ENCODE measurements at regions not wholly inside any gene's neighbourhood (a gene's known extent, or its start where the extent isn't known, plus 50 kb on each side); places are given as distances from the start of the nearest gene placed in this dataset.

DNA sequence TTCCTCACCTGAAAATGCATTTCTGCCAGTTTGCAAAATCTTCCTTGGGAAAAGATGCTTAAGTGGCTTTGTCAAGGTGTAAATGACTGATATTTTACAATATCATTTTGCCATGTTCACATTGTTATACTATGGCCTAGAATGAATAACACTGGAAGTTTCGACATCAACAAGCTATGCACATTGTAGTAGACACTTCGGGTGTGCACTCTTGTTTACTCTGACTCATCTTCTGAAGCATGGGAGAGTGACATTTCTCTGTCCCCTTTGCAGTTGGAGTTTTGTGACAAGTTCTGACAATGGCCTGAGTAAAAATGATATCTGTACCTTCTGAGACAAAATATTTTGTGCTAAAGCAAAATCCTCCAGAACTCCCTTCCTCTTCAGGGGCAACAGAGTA, 567.0 kb upstream of the RGMA start:
- TF ChIP-seq, protein P1, sequence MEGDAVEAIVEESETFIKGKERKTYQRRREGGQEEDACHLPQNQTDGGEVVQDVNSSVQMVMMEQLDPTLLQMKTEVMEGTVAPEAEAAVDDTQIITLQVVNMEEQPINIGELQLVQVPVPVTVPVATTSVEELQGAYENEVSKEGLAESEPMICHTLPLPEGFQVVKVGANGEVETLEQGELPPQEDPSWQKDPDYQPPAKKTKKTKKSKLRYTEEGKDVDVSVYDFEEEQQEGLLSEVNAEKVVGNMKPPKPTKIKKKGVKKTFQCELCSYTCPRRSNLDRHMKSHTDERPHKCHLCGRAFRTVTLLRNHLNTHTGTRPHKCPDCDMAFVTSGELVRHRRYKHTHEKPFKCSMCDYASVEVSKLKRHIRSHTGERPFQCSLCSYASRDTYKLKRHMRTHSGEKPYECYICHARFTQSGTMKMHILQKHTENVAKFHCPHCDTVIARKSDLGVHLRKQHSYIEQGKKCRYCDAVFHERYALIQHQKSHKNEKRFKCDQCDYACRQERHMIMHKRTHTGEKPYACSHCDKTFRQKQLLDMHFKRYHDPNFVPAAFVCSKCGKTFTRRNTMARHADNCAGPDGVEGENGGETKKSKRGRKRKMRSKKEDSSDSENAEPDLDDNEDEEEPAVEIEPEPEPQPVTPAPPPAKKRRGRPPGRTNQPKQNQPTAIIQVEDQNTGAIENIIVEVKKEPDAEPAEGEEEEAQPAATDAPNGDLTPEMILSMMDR (IDR thresholded peaks at IDR 0.05): no peak
- TF ChIP-seq POLR2A (IDR thresholded peaks at IDR 0.05): no peak
